Pulmonary artery endothelial cell (primary cell): ENCODE measurements at regions not wholly inside any gene's neighbourhood (a gene's known extent, or its start where the extent isn't known, plus 50 kb on each side); places are given as distances from the start of the nearest gene placed in this dataset.
"Not testable (repeated sequence)": the region's sequence is repeated elsewhere in the genome, so short reads cannot be mapped to it uniquely, and the experiment has no call there.

ENCODE experiments used
- DNase-seq: peaks from one replicate; pipeline ENCODE4 v3.0.0-alpha.2; 2011; ENCODE audit warnings: low read depth, low spot score

DNA sequence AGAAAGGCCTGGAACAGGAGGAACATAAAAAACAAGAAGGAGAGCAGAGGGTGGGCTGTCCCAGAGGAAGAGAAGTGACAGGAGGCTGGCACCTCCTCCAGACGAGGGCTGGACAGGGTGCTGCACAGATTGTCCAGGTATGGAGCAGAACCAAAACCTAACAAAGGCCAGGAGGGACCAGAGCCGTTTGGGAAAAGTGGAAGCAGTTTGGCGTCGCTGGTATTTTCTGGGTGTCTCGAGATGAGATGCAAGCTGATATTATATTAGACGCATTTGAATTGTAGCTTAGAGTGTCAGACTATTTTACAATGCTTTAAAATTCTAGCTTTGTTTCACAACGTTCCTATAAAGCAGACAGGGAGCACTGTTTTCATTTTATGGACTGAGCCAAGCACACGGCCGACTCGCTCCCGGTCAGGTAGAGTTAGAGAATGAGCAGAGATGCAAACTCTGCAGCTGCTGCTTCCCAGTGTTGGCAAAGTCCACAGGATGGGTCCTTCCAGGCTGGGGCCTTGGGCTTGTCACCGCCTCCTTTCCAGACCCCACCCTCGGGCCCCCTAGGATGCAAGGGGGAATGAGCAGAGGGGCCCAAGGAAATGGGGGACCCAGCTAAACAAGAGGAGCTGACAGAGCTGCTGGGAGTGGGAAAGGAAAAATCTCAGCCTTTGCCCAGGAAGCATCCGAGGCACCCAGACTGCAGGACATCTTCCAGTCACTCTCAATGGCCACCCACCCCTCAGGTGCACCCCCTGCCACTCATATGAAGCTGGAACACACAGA is 60.8 kb upstream of the TMPRSS2 start:
- no peak for DNase-seq

DNA sequence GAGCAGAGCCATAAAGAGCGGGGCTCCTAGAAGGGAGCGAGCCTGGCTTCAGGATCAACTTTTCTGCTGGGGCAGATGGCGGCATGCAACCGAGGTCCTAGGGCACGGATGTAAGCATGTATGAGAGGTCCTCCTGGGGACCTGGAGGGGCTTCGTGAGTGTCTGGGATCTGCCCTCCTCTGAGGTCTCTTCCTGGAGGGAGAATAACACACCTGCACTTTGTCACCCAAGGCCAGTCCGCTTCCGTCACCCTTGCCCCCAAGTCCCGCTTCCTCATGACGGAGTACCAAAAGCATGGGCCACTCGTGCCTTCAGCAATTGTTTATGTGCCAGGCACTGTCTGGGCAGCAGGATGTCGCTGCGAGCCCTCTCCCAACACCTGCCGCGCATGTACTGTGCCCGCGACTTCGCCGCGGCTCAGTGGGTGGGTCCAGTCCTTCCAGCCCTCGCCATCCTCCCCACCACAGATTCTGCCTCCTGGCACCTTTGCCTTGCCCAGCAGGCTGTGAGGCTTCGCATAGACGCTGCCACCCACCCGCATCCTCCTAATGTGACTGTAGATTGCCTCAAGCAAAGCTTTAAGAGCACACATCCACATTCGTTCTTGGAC is 60.0 kb upstream of the TMPRSS2 start:
- DNase-seq, result no peak

DNA sequence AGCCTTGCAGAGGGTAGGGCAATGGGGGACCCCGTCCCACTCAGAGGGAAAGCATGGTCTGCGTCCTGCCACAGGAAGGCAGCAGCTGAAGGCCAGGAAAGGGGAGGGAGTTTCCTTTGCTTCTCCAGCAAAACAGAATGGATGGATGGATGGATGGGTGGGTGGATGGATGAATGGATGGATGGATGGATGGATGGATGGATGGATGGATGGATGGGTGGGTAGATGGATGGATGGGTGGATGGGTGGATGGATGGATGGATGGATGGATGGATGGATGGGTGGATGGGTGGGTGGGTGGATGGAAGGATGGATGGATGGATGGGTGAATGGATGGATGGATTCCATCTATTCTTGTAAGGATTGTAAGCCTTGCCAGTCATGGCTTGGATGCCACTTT is 59.3 kb upstream of the TMPRSS2 start:
- DNase-seq, result not testable (repeated sequence)

DNA sequence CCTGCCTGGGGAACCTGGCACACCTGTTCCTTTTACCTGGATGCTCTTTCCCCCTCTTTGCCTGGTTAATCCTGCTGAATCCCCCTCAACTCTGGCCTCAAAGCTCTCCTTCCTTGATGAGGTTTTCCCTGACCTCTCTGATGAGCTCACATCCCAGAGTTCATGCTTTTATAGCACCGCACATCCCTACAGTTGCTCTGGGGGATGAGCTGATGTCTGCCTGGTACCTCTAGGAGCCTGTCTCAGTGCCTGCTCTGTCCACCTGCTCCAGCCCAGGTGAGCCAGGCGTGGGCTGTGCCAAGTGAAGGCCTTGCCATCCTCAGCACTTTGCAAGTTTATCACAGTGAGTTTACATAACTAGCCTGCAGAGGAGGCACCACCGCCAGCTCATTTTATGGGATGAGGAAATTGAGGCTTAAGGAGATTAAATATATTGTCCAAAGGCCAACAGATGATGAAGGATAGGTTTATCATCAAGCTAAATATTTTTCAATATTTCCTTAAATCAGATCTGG is 58.6 kb upstream of the TMPRSS2 start:
- DNase-seq, result no peak

DNA sequence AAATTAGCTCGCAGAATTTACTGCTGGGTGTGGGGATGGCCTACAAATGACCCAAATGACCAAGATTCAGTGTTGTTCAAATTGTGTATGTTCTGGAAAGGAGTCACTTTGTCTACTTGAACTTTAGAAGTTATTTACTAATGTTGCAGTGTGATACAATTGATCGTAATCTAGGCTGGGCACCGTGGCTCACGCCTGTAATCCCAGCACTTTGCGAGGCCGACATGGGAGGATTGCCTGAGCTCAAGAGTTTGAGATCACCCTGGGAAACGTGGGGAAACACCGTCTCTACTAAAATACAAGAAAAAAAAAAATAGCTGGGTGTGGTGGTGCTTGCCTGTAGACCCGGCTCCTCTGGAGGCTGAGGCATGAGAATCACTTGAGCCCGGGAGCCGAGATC is 57.6 kb upstream of the TMPRSS2 start:
- no peak for DNase-seq

DNA sequence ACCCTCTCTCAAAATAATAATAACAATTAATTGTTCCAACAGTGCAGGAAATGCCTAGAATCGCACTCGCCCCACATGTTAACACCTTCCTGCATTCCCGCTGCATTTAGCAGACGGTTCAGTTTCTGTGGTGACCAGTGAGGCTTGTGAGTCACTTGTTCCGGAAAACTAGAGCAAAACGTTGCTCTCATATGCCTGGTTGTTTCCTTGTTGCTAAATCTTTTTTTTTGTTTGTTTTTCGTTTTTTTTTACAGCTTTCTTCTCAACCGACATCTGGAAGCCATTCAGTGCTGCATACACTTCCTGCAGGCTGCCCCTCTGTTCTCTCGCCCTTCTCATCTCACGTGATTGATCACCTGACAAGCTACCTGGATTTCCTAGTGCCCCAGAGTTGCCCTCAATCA is 56.9 kb upstream of the TMPRSS2 start:
- peak; percentile 32 for DNase-seq

DNA sequence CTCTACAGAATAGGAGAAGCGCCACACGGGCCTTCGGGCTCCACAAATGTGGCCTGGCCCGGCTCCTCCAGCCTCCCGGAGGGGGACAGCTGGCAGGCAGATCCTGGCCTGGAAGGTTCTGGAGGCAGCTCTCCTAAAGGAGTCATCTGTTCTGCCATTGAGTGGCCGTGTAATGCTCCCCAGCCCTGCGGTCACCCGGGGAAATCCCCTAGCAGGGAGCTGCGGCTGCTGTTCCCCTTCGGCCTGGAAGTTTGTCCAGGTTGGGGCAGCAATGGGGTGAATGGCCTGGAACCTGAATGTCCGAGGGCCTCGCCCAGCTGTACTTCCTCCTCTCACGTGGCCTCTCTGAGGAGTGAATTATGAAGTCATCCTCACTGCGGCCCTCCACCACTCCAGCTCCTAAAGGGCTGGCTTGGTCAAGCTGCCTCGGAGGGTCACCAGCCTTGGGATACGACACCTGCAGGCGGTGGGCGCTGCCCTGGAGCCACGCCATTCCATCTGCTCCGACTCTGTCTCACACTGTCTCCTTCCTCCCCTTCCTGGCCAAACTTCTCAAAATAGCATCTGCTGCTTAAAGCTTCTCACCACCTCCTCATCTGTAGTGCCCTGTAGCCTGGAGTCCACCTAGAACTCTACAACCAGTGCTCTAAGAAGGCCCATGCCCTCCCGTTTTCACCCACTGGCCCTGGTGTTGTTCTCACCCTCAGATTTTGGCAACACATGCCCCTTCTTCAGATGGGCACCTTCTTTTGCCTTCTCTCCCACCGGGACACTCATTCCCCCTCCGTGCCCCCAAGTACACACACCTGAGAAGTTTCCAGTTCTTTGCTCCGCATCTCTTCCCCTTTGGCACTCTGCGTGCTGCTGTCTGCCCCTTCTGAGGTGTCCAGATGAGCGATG is 54.4 kb upstream of the TMPRSS2 start:
- no peak for DNase-seq

DNA sequence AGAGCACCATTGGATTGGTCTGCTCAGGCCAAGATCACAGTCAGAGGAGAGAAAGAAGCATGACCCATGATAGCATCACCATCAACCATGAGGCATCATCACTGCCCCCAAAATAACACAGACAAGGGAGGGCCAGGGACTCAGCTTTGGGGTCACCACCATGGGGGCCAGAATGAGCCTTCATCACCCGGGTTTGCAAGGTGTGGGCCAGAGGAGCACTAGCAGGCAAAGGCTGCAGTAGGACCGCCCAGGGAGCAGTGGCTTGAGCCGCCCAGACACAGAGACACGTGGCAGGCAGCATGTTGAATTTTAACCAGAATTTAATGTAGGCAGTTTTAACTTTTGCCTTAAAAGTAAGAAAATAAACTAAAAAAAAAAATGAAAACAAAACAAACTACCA is 53.7 kb upstream of the TMPRSS2 start:
- no peak for DNase-seq

DNA sequence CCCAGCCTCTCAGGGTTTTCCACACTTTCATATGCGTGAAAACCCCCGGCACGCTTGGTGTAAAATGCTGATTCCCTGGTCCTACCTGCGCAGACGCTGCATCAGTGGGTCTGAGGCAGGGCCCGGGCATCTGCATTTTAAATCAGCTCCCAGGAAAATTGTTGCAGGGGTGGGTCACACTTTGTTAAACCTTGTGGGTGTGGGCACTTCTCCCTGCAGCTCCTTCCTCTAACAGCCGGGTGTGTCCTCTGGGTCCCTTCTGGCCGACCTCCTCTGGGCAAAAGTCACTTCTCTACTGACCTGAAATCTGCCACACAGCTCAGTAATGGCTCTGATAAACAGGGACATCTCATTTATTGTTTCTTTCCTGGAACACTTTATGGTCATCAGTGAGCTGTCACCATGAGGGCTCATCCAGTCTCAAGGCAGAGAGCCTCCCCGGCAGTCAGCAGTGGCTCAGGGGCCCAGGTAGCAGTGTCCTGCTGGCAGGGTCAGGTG is 52.8 kb upstream of the TMPRSS2 start:
- no peak for DNase-seq

DNA sequence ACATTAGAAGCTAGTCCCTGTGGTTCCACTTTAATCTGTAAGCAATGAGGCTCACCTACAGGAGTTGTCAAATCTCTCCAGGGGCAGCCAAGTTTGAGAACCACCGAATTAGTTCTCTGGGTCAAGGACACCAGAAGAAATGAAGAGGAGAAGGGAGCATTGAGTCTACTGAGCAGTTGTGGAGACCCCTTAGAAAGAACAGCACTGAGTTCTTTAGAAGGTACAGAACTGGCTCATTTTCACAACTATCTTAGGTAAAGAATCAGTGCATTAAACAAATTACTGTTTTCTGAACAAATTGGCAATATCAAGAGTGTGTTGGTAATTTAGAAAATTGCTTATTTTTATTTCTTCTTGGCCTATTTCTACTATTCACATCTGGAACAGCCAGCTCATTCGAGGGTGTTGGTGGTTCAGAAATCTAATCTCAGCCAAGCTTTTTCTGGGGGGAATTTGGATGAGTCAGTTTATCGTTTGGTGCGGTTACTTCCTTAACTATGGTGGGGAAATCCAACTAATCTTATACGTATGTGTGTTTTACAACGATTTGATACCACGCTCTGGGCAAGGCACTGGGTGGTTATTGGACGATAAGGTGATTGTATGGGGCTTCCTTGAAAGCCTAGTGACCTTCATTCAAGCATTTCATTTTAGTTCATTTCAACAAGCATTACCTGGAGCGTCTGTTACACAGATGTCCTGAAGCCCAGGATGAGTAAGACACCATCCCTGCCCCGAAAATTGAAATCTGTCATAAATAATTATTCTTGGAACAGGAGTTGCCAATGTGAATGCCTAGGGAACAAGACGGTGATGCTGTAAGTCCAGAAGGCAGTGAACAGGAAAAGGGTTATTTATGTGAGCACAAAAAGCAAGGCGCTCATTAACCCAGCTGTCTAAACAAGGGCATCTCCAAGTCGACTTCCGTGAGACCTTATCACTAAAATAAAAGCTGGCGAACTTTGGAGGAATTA is 52.0 kb upstream of the TMPRSS2 start:
- peak; percentile 5 for DNase-seq

DNA sequence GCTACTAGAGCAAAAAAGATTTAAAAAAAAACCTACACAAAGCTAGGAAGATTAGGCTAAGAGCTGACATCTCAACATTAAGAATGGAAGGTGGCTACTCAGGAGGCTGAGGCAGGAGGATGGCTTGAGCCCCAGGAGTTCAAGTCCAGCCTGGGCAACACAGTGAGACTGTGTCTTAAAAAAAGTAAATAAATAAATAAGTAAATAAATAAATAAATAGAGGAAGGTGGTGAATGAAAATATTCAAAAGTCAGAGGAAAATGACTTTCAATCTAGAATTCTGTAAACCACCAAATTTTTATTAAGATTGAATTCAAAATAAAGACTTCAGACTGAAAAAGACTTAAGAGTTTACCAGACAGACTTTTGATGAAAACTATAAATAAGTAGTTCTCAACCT is 50.9 kb upstream of the TMPRSS2 start:
- DNase-seq, result no peak

DNA sequence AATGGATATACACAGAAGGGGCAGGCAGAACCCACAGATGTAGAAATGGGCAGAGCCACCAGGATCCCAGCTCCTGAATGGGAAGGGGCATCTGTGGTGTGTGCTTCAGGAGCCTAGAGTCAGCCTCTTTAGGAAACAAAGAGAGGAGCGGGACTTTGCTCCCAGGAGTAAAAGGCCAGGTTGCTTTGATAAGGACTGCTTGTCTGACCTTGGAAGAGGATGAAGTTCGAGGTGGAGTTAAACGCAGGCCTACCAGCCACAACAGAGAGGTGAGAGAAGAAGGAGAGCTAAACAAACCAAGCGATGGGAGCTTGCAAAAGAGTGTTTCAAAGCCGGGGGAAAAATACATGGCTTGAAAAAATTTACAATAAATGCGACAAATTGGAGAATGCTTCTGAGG is 49.9 kb upstream of the TMPRSS2 start:
- DNase-seq, result no peak
